ENCODE measurements at regions not wholly inside any gene's neighbourhood (a gene's known extent, or its start where the extent isn't known, plus 50 kb on each side); places are given as distances from the start of the nearest gene placed in this dataset.

- no peak for TF ChIP-seq POLR2A (IDR thresholded peaks at IDR 0.05)
- TF ChIP-seq CTCF (IDR thresholded peaks at IDR 0.05): no peak
- Histone ChIP-seq H3K4me1 (no peaks in the 10 kb centered on the region), H3K27ac (no peak overlapping the region), H3K36me3 (no peaks in the 10 kb centered on the region), H3K27me3 (no peaks in the 10 kb centered on the region), H3K9me3 (peaks cover 0 to 9% (median 0%) of the 10 kb centered on the region in 12 donors), H3K4me3 (no peak overlapping the region)
- intact Hi-C loops (cut with DNase I): no loop called here
- ATAC-seq (no peak), DNase-seq (no peak)
- WGBS, 4 donors: 41 to 60% (median 52%) methylated on average over 3 of the region's 3 CpGs
Measured at GRCh38 chr3:74862476-74862875, 248.0 kb upstream of the CNTN3 start.

- Histone ChIP-seq H3K36me3 (no peaks in the 10 kb centered on the region), H3K4me1 (no peaks in the 10 kb centered on the region), H3K27ac (no peak overlapping the region), H3K27me3 (no peaks in the 10 kb centered on the region), H3K9me3 (peaks cover 0 to 9% (median 0%) of the 10 kb centered on the region in 12 donors), H3K4me3 (no peak overlapping the region)
- TF ChIP-seq CTCF (IDR thresholded peaks at IDR 0.05): no peak
- TF ChIP-seq POLR2A (IDR thresholded peaks at IDR 0.05): no peak
- DNase-seq (no peak), ATAC-seq (no peak)
- intact Hi-C loops (cut with DNase I): no loop called here
- 53 to 66% (median 58%) methylated on average over 3 of the region's 3 CpGs for WGBS, 4 donors
Measured at GRCh38 chr3:74861211-74861610, 246.8 kb upstream of the CNTN3 start.

GRCh38 chr3:74858086-74858485 is 243.6 kb upstream of the CNTN3 start:
- TF ChIP-seq POLR2A (IDR thresholded peaks at IDR 0.05) (no peak), CTCF (IDR thresholded peaks at IDR 0.05) (no peak)
- Histone ChIP-seq H3K36me3 (no peaks in the 10 kb centered on the region), H3K4me3 (no peak overlapping the region), H3K27me3 (no peaks in the 10 kb centered on the region), H3K4me1 (no peaks in the 10 kb centered on the region), H3K9me3 (peaks cover 0 to 9% (median 0%) of the 10 kb centered on the region in 12 donors), H3K27ac (no peak overlapping the region)
- intact Hi-C loops (cut with DNase I): no loop called here
- no peak for ATAC-seq
- WGBS, 4 donors: 69 to 85% (median 81%) methylated on average over 2 of the region's 2 CpGs
- no peak for DNase-seq

GRCh38 chr3:74850381-74850780 is 235.9 kb upstream of the CNTN3 start:
- Histone ChIP-seq H3K36me3 (no peaks in the 10 kb centered on the region), H3K9me3 (no peaks in the 10 kb centered on the region), H3K27me3 (no peaks in the 10 kb centered on the region), H3K27ac (no peak overlapping the region), H3K4me3 (no peak overlapping the region), H3K4me1 (no peaks in the 10 kb centered on the region)
- no peak for TF ChIP-seq POLR2A (IDR thresholded peaks at IDR 0.05)
- TF ChIP-seq CTCF (IDR thresholded peaks at IDR 0.05): no peak
- DNase-seq (no peak), ATAC-seq (no peak)
- intact Hi-C loops (cut with DNase I): no loop called here
- 69 to 75% (median 72%) methylated on average over 3 of the region's 3 CpGs for WGBS, 4 donors
